Keratinocyte (primary cell): ENCODE measurements at regions not wholly inside any gene's neighbourhood (a gene's known extent, or its start where the extent isn't known, plus 50 kb on each side); places are given as distances from the start of the nearest gene placed in this dataset.

ENCODE experiments used
- DNase-seq: peaks from one replicate; pipeline ENCODE4 v3.0.0-alpha.2; 2011; ENCODE audit warnings: low read depth, missing footprints, low spot score
- FAIRE-seq: peaks from 2 replicates; lab custom pipeline; 2011; peaks lifted over from hg19 to GRCh38; lab: Jason Lieb, UNC
- H2AFZ ChIP-seq: 2 replicates; pipeline ENCODE4 v1.6.0; 2012; ENCODE audit warnings: low read length, control low read depth, inconsistent platforms; ENCODE audit not compliant: control insufficient read depth
- H3K27ac ChIP-seq: 2 replicates; pipeline ENCODE4 v1.5.1; 2011; ENCODE audit warnings: low read length; ENCODE audit not compliant: control insufficient read depth, insufficient read depth
- H3K27me3 ChIP-seq: 3 replicates; pipeline ENCODE4 v1.6.0; 2011; ENCODE audit warnings: low read length; ENCODE audit not compliant: control insufficient read depth, insufficient read depth; ENCODE audit errors: extremely low read depth
- H3K36me3 ChIP-seq, 2 experiments: 2 replicates in 1 of 2; 3 replicates in 1 of 2; pipeline ENCODE4 v1.5.1; 2011; ENCODE audit warnings: low read length in 2 of 2, mild to moderate bottlenecking in 1 of 2; ENCODE audit not compliant: control insufficient read depth in 2 of 2, insufficient read depth in 2 of 2; ENCODE audit errors: extremely low read depth in 1 of 2
- H3K4me1 ChIP-seq: 3 replicates; pipeline ENCODE4 v1.5.1; 2011; ENCODE audit warnings: low read length; ENCODE audit not compliant: control insufficient read depth, insufficient read depth; ENCODE audit errors: extremely low read depth
- H3K4me2 ChIP-seq: 3 replicates; pipeline ENCODE4 v1.6.0; 2011; ENCODE audit warnings: low read depth, low read length; ENCODE audit not compliant: control insufficient read depth, insufficient read depth; ENCODE audit errors: extremely low read depth
- H3K4me3 ChIP-seq, 3 experiments: fragments of 200-600 bp in 1 of 3; sonication (generic) in 1 of 3; 2 replicates in 2 of 3; 3 replicates in 1 of 3; pipeline ENCODE4 v1.5.1; 2011 to 2016; ENCODE audit warnings: low read length in 3 of 3, mild to moderate bottlenecking in 3 of 3, control low read depth in 2 of 3, inconsistent platforms in 1 of 3, low read depth in 1 of 3, mixed read lengths in 1 of 3, mixed run types in 1 of 3, moderate library complexity in 1 of 3; ENCODE audit not compliant: control insufficient read depth in 2 of 3, insufficient read depth in 2 of 3; ENCODE audit errors: extremely low read depth in 1 of 3
- H3K79me2 ChIP-seq: 2 replicates; pipeline ENCODE4 v1.6.0; 2012; ENCODE audit warnings: low read length; ENCODE audit not compliant: control insufficient read depth, insufficient read depth
- H3K9ac ChIP-seq: 3 replicates; pipeline ENCODE4 v1.6.0; 2011; ENCODE audit warnings: low read length; ENCODE audit not compliant: control insufficient read depth, insufficient read depth; ENCODE audit errors: extremely low read depth
- H3K9me1 ChIP-seq: 3 replicates; pipeline ENCODE4 v1.6.0; 2011; ENCODE audit warnings: low read length; ENCODE audit not compliant: control insufficient read depth, insufficient read depth; ENCODE audit errors: extremely low read depth
- H3K9me3 ChIP-seq: 2 replicates; pipeline ENCODE4 v1.5.1; 2012; ENCODE audit warnings: low read depth, low read length; ENCODE audit not compliant: control insufficient read depth
- H4K20me1 ChIP-seq: 3 replicates; pipeline ENCODE4 v1.6.0; 2011; ENCODE audit warnings: low read length; ENCODE audit not compliant: control insufficient read depth, insufficient read depth; ENCODE audit errors: extremely low read depth
- CTCF ChIP-seq, 3 experiments: IDR thresholded peaks in 1 of 3; conservative IDR thresholded peaks in 1 of 3; optimal IDR thresholded peaks in 1 of 3; 2 replicates in 2 of 3; 3 replicates in 1 of 3; pipeline versions ENCODE3 to v1.5.1; 2011; ENCODE audit warnings: low read length in 3 of 3, mild to moderate bottlenecking in 3 of 3, moderate library complexity in 2 of 3, control low read depth in 1 of 3, inconsistent platforms in 1 of 3; ENCODE audit not compliant: insufficient read depth in 2 of 3; ENCODE audit errors: extremely low read depth in 1 of 3
- EZH2 ChIP-seq: IDR thresholded peaks from one replicate; pipeline ENCODE4 v1.6.1; 2012; ENCODE audit warnings: inconsistent platforms, mild to moderate bottlenecking, low read length, moderate library complexity
- dilution Hi-C: fragments of 300-500 bp; cut with MboI; formaldehyde crosslinking; loops from one replicate; pipeline ENCODE4 v1.7.0; 2020; ENCODE audit warnings: low sequenced_read_pairs; ENCODE audit not compliant: extremely low pct_ligation_motif_present

- H3K79me2 ChIP-seq, result no peaks in the 10 kb centered on the region
- no peak overlapping the region for H3K4me2 ChIP-seq
- H3K4me3 ChIP-seq, result no peak overlapping the region
- TF ChIP-seq CTCF (optimal IDR thresholded peaks at IDR 0.05 in 1 of 3, IDR thresholded peaks at IDR 0.05 in 1 of 3, conservative IDR thresholded peaks at IDR 0.05 in 1 of 3; ENCODE audit: extremely low read depth in 1 of 3, insufficient read depth in 2 of 3, low read length in 3 of 3) (no peak), EZH2 (no peak)
- no peaks in the 10 kb centered on the region for H3K9me1 ChIP-seq
- H4K20me1 ChIP-seq, result no peaks in the 10 kb centered on the region
- no peaks in the 10 kb centered on the region for H3K27me3 ChIP-seq
- no peak overlapping the region for H3K9ac ChIP-seq
- no peaks in the 10 kb centered on the region for H3K4me1 ChIP-seq
- H3K9me3 ChIP-seq, result no peaks in the 10 kb centered on the region
- no peak overlapping the region for H2AFZ ChIP-seq
- FAIRE-seq, result no peak
- dilution Hi-C loops, result no loop called here
- no peak for DNase-seq
- H3K36me3 ChIP-seq, result no peaks in the 10 kb centered on the region
- H3K27ac ChIP-seq, result no peak overlapping the region
These were observed 538.3 kb upstream of the FAT3 start for GRCh38 chr11:91686281-91686680.

- Histone ChIP-seq H3K36me3 (no peaks in the 10 kb centered on the region), H3K79me2 (no peaks in the 10 kb centered on the region), H2AFZ (no peak overlapping the region), H3K9me3 (no peaks in the 10 kb centered on the region), H3K27me3 (no peaks in the 10 kb centered on the region), H3K4me1 (no peaks in the 10 kb centered on the region), H3K4me3 (no peak overlapping the region), H3K9me1 (no peaks in the 10 kb centered on the region), H3K9ac (no peak overlapping the region), H3K4me2 (no peak overlapping the region), H4K20me1 (no peaks in the 10 kb centered on the region), H3K27ac (no peak overlapping the region)
- TF ChIP-seq CTCF (optimal IDR thresholded peaks at IDR 0.05 in 1 of 3, IDR thresholded peaks at IDR 0.05 in 1 of 3, conservative IDR thresholded peaks at IDR 0.05 in 1 of 3; ENCODE audit: extremely low read depth in 1 of 3, insufficient read depth in 2 of 3, low read length in 3 of 3) (no peak), EZH2 (no peak)
- FAIRE-seq (no peak), DNase-seq (no peak)
- dilution Hi-C loops, result no loop called here
These were observed 550.9 kb upstream of the FAT3 start for GRCh38 chr11:91673705-91674104.
